DMS 273 (cell line): ENCODE measurements at regions not wholly inside any gene's neighbourhood (a gene's known extent, or its start where the extent isn't known, plus 50 kb on each side); places are given as distances from the start of the nearest gene placed in this dataset.
"Not testable (repeated sequence)": the region's sequence is repeated elsewhere in the genome, so short reads cannot be mapped to it uniquely, and the experiment has no call there.

ENCODE experiments used
- DNase-seq: peaks from one replicate; lab custom pipeline; 2025; ENCODE audit not compliant: unreplicated experiment; lab: John Stamatoyannopoulos, UW

GRCh38 chr2:101645886-101646285 lies 51.6 kb upstream of the MAP4K4 start:
- not testable (repeated sequence) for DNase-seq

DNA sequence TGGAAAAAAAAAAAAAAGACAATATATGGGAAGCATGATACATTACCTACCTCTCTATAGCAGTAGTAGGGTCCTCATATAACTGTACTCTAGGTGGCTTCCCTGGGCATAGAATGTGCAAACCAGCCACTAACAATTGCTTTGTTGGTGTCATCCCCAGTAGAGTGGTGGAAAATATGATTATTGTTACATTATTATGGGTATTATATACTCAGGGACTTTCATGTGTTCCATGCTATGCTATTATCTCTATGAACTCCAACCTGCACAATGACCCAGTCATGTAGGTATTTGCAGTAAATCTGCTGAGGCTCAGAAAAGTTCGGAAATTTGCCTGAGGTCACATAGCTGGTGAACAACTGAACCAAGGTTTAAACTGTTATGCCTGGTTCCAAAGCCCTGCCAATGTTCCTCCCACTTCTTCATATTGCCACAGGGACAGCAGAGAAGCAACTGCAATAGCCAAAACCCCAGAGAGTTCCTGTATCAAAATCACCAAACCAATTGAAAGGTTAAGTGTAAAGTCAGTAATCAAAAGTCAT lies 52.6 kb upstream of the MAP4K4 start:
- no peak for DNase-seq

GRCh38 chr2:101643004-101643524 lies 54.4 kb upstream of the MAP4K4 start:
- no peak for DNase-seq

- DNase-seq = no peak
These were observed 58.5 kb upstream of the MAP4K4 start for GRCh38 chr2:101638817-101639605.

DNA sequence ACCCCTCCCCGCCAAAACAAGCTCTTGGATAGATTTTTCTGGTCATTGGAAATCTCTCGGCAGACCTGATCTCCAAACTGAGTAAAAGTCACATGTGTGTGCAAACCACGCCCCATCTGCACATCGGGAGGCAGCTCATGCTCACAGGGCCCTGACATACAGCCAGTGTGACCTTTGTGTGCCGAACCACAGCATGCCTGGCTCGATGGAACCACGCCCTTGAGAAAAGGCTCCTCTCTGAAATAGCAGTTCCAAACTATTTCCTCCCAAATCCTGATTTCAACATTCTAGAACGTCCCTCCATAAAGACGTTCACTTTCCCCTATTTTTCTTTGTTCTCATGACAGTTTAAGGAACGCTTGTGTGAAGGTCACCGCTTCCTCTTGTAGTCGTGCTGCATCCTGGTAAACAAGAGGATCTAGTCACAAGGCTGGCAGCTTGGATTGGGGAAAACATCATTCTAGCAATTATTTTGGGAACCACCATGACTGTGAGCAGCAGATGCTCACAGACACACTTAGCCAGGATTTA lies 59.3 kb upstream of the MAP4K4 start:
- DNase-seq = no peak

DNA sequence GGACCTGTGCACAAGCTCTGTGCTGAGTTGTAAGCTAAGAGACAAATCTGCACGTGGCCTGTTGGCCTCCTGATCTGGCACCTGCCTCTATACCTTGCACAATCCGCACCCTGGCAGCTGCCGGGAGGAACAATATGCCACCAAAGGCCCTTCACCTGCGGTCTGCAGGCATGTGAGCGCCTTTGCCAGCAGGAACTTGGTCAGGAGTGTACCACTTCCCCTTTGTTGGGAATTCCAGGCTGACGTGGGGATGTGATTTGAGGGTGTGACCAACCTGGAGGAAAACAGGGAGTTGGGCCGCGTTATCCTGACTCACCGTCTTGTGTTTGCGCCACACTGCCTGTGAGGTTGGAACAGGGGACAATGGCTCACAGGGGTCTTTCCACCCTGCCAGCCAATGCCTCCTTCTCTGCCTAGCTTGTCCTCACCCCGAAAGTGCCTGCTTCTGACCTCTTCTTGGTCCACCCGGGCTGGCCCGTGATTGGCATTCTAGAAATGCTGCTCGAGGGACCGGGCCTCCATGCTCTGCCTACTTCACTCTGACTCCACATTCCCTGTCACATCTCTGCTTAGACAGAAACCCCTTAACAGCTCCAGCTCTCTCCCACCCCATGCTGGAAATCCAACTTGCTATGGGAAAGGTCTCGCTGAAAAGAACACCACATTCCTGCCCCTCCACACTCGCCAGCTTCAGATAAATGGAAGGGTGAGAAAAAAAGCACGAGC lies 67.1 kb upstream of the MAP4K4 start:
- DNase-seq = no peak

GRCh38 chr2:101628030-101628392 lies 69.5 kb upstream of the MAP4K4 start:
- no peak for DNase-seq

- DNase-seq = no peak
These were observed 70.0 kb upstream of the MAP4K4 start for GRCh38 chr2:101627285-101628029.

DNA sequence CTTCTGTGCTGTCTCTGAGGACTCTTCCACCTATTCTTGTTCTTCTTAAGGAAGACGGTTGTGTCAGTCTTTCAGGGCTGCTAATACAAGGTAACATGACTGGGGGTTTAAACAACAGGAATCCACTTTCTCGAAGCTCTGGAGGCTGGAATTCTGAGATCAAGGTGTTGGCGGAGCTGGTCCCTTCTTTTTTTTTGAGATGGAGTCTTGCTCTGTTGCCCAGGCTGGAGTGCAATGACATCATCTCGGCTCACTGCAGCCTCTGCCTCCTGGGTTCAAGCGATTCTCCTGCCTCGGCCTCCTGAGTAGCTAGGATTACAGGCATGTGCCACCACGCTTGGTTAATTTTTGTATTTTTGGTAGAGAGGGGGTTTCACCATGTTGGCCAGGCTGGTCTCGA lies 71.7 kb upstream of the MAP4K4 start:
- DNase-seq = not testable (repeated sequence)

GRCh38 chr2:101625387-101625786 lies 72.1 kb upstream of the MAP4K4 start:
- no peak for DNase-seq

- no peak for DNase-seq
These were observed 72.7 kb upstream of the MAP4K4 start for GRCh38 chr2:101624706-101625332.

GRCh38 chr2:101623031-101623521 lies 74.4 kb upstream of the MAP4K4 start:
- DNase-seq = no peak

GRCh38 chr2:101622210-101623030 lies 75.1 kb upstream of the MAP4K4 start:
- DNase-seq = no peak

DNA sequence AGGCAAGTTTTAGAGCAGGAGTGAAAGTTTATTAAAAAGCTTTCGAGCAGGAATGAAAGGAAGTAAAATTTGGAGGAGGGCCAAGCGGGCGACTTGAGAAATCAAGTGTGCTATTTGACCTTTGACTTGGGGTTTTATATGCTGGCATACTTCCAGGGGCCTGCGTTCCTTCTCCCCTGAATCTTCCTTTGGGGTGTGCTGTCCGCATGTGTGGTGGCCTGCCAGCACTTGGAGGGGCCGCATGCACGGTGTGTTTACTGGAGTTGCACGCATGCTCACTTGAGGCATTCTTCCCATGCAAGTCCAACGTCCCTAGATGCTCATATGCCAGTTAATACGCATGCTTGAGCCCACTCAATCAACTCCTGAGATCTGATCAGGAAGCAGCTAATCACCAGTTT lies 78.3 kb upstream of the MAP4K4 start:
- DNase-seq = no peak

DNA sequence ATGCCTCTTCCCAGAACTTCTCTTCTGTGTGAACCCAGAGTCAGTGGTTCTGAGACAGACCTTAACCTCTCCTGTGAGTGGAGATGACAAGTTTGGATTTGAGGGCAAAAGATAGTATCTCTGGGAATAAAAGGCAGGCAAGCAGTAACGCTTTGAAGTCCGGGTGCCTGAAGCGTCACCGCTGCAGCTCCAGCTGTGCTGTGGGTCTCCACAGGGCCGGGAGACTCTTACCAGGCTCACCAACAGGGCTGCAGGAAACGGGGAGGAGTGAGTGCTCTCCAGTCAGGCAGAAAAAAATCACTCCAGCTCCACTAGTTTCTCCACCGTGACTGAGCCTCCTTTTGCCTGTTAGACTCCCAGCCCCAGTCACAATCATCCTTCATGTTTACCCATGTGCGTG lies 79.7 kb upstream of the MAP4K4 start:
- no peak for DNase-seq

DNA sequence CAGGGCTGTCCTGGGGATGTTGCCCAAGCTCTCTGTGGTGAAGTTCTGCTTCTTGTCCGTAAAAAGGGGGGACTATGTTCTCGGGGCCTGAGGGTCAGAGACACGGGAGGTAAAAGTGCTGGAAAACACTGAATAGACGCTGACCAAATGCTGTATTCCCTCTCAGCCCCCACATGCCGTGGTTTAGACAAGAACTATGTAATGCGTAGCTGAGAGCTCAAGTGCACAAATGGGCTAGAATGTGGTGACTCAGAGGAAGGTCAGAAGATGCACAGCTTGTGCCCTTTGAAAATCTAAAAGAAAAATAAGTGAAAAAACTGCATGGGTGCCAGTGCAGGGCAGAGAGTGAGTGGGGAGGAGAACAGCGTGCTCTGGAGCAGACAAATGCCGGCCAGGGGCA lies 80.3 kb upstream of the MAP4K4 start:
- DNase-seq = no peak

DNA sequence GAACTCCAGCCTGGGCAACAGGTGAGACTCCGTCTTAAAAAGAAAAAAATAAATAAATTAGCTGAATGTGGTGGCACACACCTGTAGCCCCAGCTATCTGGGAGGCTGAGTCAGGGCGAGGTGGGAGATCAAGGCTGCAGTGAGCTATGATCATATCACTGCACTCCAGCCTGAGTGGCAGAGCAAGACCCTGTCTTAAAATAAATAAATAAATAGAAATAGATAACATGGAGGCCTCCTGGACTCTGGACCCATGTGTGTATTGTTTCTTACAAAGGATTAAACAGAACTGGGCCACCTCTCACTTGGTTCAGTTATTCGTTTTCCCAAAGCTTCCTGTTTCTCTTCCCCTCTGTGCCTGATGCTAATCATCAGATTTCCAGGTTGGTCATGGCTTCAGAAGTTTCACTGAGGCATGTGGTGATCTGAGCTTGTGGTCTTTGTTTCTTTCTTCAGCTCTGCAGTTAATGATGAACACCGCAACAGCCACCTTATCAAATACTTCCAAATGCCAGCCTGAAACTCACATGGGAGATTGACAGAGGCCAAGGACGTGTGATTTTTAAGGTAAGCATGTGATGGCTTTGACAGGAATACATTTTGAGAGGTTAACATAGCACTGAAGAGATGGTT lies 83.3 kb upstream of the MAP4K4 start:
- DNase-seq = no peak

DNA sequence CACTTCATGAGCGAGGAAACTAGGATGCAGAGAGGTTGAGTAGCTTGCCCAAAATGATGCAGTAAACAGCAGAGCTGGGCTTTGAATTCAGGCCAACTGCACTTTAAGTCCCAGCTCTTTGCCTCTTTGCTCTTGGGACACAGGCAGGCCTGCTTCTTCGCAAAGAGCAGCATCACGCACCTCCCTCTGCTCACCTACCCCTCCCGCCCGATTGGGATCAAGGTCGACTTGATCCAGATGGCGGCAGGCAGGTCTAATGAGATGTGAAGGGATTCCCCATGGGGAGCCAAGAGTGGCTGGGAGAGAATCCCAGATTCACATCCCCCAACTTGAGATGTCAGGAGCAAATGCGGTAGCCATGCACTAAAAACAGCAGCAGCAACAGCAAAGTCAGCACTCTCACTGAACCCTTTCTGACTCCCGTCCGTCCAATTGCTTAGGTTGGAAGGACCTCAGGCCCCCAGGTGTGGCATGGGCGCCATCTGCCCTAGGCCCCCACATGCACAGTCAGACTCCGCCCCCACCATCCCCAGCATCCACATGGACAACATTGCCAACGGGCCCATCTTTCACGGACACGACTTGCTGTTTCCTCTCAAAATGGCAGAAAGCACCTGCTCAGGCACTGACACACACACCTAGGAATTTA lies 84.3 kb upstream of the MAP4K4 start:
- DNase-seq = peak; percentile 91

GRCh38 chr2:101612019-101612418 lies 85.5 kb upstream of the MAP4K4 start:
- DNase-seq = no peak
